ENCODE measurements at regions not wholly inside any gene's neighbourhood (a gene's known extent, or its start where the extent isn't known, plus 50 kb on each side); places are given as distances from the start of the nearest gene placed in this dataset.

DNA sequence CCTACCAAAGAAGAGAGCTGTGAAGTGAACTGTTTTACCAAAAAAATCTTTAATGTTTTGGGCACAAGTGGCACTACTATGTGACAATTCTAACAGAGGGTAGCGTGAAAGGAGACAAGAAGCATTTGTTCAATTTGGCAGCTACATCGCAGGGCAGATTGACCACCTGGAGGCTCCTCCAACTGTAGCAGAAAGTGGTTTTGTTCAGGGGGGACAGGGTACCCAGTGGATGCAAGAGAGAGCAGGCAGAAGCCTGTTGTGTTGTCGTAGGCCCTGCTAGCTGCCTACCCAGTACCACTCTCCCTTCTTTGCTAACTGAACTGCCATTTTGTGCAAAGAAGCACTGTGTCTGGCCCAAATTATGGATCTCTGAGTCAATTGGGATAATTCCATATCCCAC, 54.8 kb upstream of the SYN2 start:
- no peak for DNase-seq (ENCODE audit: low read depth)
- H3K4me3 ChIP-seq (ENCODE audit: low read depth, low read length), result no peak overlapping the region
- TF ChIP-seq POLR2A (IDR thresholded peaks at IDR 0.05; ENCODE audit: extremely low read depth, insufficient read length) (no peak), MYC (IDR thresholded peaks at IDR 0.05; ENCODE audit: low read depth, low read length) (no peak)
- TF ChIP-seq, protein P1, sequence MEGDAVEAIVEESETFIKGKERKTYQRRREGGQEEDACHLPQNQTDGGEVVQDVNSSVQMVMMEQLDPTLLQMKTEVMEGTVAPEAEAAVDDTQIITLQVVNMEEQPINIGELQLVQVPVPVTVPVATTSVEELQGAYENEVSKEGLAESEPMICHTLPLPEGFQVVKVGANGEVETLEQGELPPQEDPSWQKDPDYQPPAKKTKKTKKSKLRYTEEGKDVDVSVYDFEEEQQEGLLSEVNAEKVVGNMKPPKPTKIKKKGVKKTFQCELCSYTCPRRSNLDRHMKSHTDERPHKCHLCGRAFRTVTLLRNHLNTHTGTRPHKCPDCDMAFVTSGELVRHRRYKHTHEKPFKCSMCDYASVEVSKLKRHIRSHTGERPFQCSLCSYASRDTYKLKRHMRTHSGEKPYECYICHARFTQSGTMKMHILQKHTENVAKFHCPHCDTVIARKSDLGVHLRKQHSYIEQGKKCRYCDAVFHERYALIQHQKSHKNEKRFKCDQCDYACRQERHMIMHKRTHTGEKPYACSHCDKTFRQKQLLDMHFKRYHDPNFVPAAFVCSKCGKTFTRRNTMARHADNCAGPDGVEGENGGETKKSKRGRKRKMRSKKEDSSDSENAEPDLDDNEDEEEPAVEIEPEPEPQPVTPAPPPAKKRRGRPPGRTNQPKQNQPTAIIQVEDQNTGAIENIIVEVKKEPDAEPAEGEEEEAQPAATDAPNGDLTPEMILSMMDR (IDR thresholded peaks at IDR 0.05; ENCODE audit: low read depth, low read length), result no peak
- TF ChIP-seq, protein P2, sequence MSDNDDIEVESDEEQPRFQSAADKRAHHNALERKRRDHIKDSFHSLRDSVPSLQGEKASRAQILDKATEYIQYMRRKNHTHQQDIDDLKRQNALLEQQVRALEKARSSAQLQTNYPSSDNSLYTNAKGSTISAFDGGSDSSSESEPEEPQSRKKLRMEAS (IDR thresholded peaks at IDR 0.05; ENCODE audit: low read depth, low read length), result no peak

DNA sequence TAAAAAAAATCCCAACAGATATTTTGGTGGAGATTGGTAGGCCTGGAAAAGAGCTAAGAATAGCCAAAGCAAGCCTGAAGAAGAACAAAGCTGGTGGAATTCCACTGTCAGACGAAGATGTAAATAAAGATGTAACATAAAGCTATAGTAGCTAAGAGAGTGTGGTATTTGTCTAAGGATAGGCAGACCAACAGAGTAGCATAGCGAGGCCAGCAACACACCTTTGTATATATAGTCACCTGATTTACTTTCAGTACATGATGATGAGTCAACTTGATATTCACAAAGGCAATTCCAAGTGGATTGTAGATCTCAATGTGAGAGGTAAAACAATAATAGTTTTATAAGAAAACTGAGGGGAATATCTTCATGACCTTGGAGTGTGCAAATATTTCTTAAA, 53.6 kb upstream of the SYN2 start:
- TF ChIP-seq, protein P2 (IDR thresholded peaks at IDR 0.05; ENCODE audit: low read depth, low read length), result no peak
- TF ChIP-seq, protein P1 (IDR thresholded peaks at IDR 0.05; ENCODE audit: low read depth, low read length), result no peak
- TF ChIP-seq MYC (IDR thresholded peaks at IDR 0.05; ENCODE audit: low read depth, low read length) (no peak), POLR2A (IDR thresholded peaks at IDR 0.05; ENCODE audit: extremely low read depth, insufficient read length) (no peak)
- no peak for DNase-seq (ENCODE audit: low read depth)
- no peak overlapping the region for H3K4me3 ChIP-seq (ENCODE audit: low read depth, low read length)

DNA sequence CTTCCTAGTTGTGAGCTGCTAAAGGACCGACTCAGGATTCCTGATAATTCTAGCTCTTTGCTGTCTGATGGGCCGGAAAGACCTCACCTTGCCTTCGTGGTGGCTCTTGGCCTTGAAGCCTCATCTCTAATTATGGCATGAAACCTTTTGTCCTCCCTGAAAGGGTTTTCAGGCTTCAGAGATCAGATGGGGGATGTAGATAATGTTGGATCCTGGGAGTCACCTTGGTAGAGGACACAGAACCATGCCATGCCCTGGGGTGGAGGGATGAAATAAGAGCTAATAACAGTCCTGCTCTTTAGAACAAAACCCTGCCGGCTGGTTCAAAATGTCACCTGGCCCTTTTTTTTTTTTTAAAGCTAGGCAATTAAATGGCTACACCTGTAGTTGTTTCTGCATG, 50.8 kb upstream of the SYN2 start:
- TF ChIP-seq, protein P1 (IDR thresholded peaks at IDR 0.05; ENCODE audit: low read depth, low read length), result no peak
- TF ChIP-seq POLR2A (IDR thresholded peaks at IDR 0.05; ENCODE audit: extremely low read depth, insufficient read length) (no peak), MYC (IDR thresholded peaks at IDR 0.05; ENCODE audit: low read depth, low read length) (no peak)
- TF ChIP-seq, protein P2 (IDR thresholded peaks at IDR 0.05; ENCODE audit: low read depth, low read length), result no peak
- DNase-seq (ENCODE audit: low read depth), result no peak
- no peak overlapping the region for H3K4me3 ChIP-seq (ENCODE audit: low read depth, low read length)

DNA sequence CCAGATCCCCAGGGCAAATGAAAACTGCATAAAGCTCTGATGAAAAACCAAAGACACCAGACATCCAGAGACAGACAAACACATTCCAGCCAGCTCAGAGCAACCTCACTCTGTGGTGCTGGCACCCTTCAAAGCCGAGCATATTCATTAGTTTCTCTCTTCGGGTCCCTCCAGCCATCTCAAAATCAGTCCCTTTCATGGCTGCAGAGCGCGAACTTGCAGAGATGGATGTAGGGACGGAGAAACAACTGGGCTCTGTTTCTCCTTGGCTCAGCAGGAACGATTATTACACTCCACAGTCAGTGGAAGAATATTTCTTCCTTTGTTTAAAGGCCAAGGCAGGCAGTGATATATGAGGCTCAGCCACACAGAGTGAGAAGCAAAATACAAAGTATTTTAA, 50.4 kb upstream of the SYN2 start:
- TF ChIP-seq, protein P2 (IDR thresholded peaks at IDR 0.05; ENCODE audit: low read depth, low read length), result no peak
- TF ChIP-seq, protein P1 (IDR thresholded peaks at IDR 0.05; ENCODE audit: low read depth, low read length), result no peak
- TF ChIP-seq MYC (IDR thresholded peaks at IDR 0.05; ENCODE audit: low read depth, low read length), result no peak
- TF ChIP-seq POLR2A (IDR thresholded peaks at IDR 0.05; ENCODE audit: extremely low read depth, insufficient read length), result no peak
- no peak overlapping the region for H3K4me3 ChIP-seq (ENCODE audit: low read depth, low read length)
- DNase-seq (ENCODE audit: low read depth), result no peak

DNA sequence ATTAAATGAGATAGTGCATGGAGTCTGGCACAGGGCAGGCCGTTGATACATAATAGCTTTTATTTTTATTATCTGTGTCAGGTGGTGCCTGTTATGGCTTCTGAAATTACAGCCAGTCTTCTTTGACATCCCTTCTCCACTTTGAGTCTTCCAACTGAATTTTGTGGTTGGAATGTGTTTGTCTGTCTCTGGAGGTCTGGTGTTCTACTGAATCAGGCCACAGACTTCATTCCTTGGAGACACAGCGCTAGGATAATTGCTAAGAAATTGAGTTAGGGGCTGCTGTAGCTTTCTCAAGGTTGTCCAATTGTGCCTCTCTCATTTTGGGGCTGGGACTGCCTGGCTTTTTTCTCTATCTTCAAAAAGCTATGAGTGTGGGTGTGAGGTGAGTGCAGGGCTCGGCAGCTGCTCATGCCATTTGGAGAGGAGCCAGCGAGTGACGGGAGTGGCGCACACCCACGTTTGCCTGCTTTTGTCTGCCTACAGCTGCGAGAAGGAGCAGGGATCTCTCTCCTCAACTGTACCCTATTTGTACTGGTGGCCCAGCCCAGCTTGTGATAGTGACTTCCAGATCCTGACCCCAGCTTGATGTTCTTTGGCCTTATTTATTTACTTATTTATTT, 49.8 kb upstream of the SYN2 start:
- DNase-seq (ENCODE audit: low read depth), result no peak
- no peak overlapping the region for H3K4me3 ChIP-seq (ENCODE audit: low read depth, low read length)
- TF ChIP-seq, protein P1 (IDR thresholded peaks at IDR 0.05; ENCODE audit: low read depth, low read length), result no peak
- no peak for TF ChIP-seq MYC (IDR thresholded peaks at IDR 0.05; ENCODE audit: low read depth, low read length)
- no peak for TF ChIP-seq POLR2A (IDR thresholded peaks at IDR 0.05; ENCODE audit: extremely low read depth, insufficient read length)
- TF ChIP-seq, protein P2 (IDR thresholded peaks at IDR 0.05; ENCODE audit: low read depth, low read length), result no peak

All from NB4 (cell line).